NCI-H1092 (cell line): ENCODE measurements at regions not wholly inside any gene's neighbourhood (a gene's known extent, or its start where the extent isn't known, plus 50 kb on each side); places are given as distances from the start of the nearest gene placed in this dataset.
"Not testable (repeated sequence)": the region's sequence is repeated elsewhere in the genome, so short reads cannot be mapped to it uniquely, and the experiment has no call there.

Experiments
- DNase-seq: peaks from one replicate; lab custom pipeline; 2025; lab: John Stamatoyannopoulos, UW

DNA sequence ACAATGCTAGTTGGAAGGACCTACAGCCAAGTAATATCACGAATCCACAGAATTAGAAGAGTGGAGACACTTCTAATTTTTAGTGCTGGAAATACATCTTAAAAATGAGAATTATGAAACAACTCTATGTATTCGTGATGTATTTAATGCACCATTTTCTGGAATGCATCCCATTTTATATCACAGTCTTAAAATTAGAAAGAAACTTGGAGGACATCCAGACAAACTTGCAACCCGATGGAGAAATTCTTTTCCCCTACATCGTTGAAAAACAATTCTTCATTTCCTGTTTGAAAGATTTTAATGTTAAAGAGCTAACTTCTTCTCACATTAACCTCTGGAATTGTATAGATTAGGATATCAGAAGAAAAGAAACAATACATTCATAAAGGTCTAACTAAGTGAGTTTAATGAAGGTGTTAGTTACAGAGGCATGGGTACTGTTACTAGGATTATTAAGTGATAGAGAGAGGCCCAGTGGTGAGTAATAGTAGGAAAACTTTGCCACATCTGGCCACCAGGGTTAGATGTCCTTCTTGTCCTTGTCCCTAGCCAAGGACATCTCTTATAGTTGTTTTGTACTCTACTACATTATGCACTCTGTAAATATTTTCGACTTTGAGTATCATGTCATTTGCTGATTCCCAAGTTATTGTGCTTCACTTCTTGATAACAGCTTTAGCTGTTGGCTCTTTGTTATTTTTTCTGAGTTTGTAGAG is 502.4 kb upstream of the PTCHD4 start:
- no peak for DNase-seq

DNA sequence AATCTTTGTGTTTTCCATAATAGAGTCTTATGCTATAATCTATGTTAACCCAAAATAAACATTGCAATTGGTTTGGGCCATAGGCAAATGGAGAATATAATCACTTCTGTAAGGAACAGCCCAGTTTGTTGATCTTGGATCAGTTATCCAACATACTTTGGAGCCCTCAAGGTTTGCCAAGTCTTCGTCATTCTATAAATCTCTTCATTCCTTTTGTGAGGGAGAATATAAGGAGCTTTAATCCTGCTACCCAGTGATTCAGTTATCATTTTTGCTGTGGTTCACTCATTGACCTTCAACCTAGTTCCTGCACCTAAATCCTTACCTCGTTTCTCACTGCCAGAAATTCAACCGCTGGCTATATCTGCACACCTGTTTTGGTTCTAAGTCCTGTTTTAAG is 500.3 kb upstream of the PTCHD4 start:
- DNase-seq, result no peak

DNA sequence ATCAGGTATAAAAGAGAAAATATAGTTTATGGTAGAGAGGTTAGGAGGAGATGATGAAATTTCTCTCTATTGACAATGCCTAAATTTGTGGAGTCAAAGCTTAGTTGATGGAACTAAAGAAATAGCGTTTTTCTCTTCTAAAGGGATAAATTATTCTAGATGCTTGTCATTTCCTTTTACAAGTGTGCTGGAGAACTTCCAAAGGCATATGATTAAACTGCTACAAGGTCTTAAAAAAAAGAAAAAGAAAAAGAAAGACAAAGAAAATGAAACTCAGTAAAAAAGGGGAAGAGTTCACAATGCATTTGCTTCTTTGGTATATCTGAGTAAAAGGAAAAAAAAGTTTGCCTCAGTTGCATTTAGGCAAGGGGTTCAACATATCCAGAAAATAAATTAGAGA is 499.8 kb upstream of the PTCHD4 start:
- no peak for DNase-seq

DNA sequence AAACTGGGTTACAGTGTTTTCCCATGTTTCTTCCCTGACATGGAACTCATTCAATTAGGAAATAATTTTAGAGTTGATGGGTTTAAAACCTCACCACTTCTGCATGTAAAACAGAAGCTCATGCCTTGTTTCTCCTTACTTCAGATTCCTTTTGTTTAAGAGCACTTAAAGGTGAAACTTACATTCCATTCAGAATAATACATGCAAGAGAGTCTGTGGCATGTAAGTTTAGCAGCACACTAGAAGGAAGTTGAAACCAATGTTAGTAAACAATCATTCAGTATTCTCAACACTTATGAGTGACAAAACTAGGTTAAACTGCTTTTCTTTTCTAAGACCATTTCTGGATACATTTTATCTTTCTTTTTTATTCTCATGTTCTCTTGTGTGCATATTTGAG is 495.6 kb upstream of the PTCHD4 start:
- DNase-seq, result no peak

DNA sequence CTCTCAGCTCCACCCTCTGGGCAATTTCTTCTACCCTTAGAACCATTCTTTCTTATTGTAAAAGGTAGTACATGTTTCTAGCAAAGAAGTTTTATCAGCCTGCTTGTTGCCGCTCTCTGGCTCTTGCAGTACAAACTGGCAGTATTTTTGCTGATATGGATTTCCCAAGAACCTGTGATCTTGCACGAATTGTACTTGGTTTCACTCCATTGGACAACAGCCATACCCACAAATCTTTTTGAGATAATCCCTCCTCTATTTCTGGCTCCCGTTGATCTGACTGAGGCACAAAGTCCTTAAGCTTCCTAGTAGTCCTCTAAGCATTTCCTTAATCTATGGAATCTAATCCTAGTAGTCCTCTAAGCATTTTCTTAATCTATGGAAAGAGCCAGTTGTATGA is 487.0 kb upstream of the PTCHD4 start:
- no peak for DNase-seq

DNA sequence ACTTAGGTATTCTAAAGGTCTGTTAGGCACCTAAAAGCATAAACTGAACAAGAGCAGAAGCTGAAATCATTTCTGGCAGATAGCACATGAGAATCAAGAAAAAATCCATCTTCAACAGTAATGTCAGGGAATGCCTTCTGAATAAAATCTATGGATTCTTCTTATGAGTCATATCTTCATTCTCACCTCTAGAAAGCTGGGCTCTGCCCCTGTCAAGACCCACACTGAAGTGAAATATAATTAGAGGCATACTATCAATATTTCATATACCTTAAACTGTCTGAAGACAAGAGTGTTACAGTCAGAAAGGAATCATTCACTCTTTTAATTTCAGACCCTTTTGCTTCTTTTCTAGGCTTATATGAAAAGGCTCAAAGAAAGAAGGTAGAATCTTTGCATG is 485.8 kb upstream of the PTCHD4 start:
- DNase-seq, result no peak

DNA sequence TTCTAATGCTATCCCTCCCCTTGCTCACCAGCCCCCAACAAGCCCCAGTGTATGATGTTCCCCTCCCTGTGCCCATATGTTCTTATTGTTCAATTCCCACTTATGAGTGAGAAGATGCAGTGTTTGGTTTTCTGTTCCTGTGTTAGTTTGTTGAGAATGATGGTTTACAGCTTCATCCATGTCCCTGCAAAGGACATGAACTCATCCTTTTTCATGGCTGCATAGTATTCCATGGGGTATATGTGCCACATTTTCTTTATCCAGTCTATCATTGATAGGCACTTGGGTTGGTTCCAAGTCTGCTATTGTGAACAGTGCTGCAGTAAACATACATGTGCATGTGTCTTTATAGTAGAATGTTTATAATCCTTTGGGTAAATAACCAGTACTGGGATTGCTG is 480.2 kb upstream of the PTCHD4 start:
- not testable (repeated sequence) for DNase-seq

DNA sequence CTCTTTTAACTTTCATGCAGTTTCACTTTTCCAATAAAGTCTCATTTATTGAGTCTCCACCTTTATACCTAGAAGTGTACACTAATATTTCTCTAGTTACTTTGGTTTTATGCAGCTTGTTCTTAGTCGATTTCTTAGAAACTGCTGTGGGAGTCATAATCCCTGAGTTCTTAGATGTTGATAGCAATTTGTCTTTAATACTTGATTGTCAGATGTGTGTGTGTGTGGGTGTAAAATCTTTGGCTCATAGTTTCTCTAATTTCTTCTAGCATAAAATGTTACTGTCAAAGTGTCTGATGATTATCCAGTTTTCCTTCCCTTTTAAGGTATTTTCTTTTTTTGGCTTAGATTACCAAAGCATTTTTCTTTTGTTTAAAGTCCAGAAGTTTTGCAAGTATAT is 473.8 kb upstream of the PTCHD4 start:
- no peak for DNase-seq

DNA sequence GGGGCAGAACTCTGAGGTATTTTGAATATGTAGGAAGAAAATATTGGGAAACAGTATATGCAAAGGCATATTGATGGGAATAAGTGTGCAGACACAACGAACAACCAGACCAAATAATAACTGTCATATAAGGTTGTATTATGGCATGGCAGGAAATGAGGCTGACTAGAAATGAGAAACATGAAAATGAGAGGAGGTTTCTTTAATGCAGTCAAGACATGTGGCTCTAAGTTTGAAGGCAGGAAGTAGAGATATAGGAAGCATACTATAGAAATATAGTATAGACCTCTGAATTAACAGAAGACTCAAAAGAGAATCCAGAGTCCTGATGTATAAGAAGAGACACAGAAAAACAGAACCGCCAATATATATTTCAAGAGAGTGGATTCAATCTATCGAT is 459.7 kb upstream of the PTCHD4 start:
- no peak for DNase-seq

DNA sequence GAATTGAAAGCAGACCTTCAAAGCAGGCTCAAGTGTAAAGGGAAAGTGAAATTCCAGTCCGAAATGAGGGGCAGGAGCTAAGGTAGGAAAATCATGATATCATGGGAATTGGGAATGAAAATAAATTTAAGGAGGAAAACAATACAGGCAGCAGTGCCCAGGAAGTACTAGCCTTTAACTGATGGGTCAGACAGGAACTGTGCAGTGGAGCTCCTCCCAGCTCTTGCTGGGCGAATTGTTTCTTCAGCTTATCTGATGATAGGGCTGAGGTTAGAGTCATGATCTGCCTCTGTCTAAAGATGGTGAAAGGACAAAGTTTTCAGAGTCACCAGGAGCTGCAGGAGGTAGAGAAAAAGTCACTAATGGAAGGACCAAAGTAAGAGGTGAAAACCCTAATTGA is 457.9 kb upstream of the PTCHD4 start:
- no peak for DNase-seq

DNA sequence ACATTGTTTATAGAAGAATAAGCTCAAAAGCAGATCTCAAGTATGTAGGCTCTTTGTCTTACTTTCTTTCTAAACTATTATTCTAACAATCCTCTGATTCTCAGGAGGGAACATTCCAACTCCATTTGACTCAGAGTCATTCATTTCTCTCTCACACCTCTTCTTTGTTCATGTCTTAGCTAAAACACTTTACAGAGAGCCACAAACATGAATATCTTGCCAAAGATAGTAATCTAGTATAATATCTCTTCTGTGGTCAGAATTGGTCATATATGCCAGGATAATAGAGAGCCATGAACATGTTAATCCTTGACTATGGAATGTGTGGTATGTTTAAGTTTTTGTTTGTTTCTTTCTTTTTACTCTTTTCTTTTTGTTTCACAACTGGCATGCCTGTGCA is 456.0 kb upstream of the PTCHD4 start:
- DNase-seq, result no peak

DNA sequence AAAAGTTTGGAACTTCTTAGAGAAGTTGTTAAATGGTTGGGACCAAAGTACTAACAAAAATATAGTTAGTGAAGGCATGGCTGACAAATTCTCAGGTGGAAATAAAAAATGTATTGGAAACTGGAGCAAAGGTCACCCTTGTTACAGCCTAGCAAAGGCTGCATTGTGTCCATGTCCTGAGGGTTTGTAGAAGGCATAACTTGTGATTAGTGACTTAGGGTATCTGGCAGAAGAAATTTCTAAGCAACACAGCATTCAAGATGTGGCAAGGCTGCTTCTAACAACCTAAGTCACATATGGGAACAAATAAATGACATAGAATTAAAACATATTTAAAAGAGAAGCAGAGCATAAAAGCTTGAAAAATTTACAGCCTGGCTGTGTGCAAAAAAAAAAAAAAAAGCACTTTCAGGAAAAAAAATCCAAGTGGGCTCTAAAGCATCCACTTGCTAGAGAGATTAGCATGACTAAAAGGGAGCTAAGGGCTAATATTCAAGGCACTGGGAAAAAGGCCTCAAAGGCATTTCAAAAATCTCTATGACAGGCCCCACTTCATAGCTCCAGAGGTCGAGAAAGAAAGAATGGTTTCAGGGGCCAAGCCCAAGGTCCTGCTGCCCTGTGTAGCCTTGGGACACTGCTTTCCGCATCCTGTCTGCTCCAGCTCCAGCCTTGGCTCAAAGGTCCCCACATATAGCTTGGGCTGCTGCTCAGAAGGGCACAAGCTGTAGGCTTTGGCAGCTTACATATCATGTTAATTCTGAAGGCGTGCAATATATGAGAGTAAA is 453.2 kb upstream of the PTCHD4 start:
- no peak for DNase-seq

DNA sequence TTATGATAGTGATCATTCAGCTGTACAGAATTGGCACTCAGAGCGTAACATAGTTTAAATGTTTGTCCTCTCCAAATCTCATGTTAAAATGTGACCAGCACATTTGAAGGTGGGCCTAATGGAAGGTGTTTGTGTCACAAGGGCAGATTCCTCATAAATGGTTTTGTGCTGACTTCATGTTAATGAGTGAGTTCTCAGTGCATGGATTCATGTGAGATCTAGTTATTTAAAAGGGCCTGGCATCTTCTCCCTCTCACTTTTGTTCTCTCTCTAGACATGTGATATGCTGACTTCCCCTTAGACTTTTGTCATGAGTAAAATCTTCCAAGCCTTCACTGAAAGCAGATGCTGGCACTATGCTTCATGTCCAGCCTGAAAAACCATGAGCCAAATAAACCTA is 452.4 kb upstream of the PTCHD4 start:
- DNase-seq, result no peak

DNA sequence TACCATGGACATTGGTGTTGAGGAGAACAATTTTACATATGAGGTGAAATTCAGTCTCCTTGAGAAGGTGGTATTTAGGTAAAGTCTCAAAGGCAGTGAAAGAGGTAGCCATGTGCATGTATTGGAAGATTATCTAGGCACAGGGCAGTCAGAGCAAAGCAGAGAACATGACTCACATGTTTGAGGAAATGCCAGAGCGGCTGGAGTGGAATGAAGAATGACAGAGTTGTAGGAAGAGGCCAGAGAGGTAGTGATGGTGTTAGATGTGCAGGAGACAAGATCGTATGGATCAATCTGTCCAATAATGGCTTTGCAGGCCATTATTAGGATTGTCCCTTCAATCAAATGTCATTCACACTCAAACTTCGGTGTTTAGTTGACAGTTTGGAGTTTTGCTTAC is 449.4 kb upstream of the PTCHD4 start:
- no peak for DNase-seq

DNA sequence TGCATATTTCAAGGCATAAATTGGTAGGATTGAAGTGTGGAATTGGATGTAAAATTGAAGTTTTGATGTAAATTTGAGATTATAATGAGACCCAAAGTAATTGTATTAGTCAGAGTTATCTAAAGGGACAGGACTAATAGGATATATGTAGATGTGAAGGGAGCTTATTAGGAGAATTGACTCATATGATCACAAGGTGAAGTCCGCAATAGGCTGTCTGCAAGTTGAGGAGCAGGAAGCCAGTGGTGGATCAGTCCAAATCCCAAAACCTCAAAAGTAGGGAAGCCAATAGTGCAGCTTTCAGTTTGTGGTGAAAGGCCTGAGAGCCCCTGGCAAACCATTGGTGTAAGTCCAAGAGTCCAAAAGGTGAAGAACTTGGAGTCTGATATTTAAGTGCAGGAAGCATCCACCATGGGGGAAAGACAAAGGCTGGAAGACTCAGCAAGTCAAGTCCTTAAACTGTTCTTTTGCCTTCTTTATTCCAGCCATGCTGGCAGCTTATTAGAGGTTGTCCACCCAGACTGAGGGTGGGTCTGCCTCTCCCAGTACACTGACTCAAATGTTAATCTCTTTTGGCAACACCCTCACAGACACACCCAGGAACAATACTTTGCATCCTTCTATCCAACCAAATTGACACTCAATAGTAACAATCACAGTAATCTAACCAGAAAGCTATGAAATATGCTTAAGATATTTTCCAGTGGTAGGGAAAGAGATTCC is 442.6 kb upstream of the PTCHD4 start:
- DNase-seq, result no peak

DNA sequence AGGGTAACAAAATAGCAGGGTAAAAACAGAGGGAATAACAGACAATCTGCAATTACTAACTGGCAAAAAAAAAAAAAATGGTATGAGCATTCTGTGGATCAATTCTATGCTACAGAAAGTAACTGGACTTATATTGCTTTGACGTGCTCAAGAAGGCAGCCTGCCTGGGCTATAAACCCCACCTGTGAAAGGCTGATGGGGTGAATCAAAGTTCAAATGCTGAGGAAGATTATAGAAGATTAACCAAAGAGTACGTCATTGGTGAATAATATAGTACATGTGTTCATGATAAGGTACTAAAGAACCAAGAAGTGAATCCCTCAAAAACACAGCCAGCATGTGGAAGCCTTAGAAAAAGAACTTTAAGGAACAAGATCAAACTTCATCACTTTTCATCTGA is 441.9 kb upstream of the PTCHD4 start:
- DNase-seq, result no peak

DNA sequence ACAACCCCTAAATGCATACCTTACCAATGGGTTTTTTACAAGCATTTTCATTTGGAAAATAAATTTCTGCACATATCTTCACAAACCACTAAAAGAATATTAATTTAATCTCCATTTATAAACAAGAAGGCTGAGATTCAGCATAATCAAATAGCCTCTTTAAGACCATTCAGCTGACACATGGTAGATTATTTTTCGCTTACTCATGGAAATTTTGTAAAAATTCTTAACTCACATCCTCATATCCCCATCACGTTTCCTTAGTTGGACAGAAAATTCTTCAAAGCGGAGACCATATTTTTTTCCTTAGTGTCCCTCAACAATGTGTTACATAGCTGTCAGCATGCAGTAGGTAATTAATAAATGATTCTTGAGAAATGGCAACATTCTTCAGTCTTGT is 439.6 kb upstream of the PTCHD4 start:
- no peak for DNase-seq

DNA sequence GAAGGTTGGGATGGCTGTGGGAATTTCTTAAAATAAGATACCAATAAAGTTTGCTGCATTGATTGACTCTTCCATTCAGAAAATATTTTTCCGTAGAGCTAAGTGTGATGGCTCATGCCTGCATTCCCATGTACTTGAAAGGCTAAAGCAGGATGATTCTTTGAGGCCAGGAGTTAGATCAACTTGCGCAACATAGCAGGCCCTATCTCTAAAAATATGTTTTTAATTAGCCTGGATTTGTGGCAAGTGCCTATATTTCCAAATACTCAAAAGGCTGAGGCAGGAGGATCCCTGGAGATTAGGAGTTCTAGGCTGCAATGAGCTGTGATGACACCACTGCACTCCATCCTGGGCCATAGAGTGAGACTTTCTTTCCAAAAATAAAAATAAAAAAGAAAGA is 431.2 kb upstream of the PTCHD4 start:
- no peak for DNase-seq

DNA sequence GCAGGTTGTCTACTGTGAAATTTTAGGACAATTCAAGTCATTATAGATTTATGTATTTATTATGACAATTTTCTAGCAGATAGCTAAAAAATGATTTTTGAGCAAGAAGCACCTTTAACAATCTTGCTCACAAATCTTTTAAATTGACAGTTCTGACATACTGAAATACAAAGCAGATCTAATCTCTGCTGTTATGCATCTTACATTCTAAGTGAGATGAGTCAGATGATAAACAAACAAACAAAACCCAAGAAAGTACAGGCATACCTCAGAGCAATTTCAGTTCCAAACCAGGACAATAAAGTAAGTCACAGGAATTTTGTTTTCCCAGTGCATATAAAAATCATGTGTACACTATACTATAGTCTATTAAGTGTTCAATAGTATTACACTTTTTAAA is 430.7 kb upstream of the PTCHD4 start:
- no peak for DNase-seq

DNA sequence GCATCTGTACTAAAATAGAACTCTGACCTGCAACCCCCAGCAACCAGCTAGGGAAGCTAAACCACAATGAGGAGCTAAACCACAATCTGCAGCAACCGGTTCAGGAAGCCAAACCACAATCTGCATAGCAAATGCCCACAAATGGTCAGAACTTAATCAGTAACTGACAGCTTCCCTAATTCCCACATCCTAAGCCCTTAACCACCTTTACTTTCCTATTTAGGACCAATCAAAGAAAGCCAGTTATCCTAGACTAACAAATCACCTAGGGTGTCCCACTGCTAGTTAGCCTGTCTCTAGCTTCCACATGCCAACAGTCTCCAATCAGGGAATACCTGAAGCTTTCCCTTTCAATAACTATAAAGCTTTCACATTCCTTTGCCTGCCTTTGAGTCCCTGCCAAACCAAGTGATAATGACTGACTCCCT is 424.6 kb upstream of the PTCHD4 start:
- DNase-seq, result no peak

DNA sequence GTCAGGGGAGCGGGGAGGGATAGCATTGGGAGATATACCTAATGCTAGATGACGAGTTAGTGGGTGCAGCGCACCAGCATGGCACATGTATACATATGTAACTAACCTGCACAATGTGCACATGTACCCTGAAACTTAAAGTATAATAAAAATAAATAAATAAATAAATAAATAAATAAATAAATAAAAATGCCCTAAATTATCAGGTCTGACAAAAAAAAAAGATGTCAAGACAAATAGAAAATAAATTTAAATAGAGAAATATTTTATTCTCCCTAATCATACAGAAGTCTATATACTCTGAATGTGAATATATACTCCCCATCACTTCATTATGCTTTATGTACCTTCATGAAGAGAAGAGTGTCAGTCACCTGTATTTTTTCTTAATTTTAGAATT is 420.0 kb upstream of the PTCHD4 start:
- not testable (repeated sequence) for DNase-seq

DNA sequence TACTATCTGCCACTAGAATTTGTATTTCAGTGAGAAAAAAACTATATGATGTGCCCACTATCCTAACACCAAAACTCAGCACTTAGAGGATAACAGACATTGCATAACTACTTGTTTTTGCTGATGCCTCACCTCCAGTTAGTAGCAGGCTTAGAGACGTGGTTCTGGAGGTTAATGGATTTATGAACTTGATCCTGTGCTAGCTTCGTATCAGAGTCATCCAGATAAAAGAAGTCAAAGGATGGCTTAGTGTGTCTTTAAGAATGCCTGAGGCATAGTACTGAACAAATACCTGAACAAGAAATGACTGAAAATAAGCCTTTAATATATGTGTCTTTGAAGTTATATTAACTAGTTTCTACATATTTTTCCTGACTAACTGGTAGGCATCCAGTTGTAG is 414.9 kb upstream of the PTCHD4 start:
- no peak for DNase-seq

DNA sequence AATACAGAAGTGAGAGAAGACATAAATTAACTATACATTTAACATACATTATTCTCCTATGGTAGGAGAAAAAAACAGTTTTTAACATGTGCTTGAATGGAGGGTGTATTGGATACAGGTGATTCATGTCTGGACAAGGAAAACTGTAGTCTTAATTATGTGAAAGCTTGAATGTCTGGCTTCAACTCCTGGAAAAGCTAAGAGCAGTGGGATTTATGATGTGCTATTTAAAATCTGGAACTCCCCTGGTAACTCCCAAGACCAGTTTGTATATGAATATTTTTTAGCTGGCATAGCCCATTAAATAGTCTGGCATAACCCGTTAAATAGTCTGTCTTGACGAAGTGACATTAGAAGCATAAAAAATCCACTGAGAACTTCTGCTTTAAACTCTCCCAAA is 410.0 kb upstream of the PTCHD4 start:
- DNase-seq, result no peak
